ENCODE measurements at regions not wholly inside any gene's neighbourhood (a gene's known extent, or its start where the extent isn't known, plus 50 kb on each side); places are given as distances from the start of the nearest gene placed in this dataset.
"Not testable (repeated sequence)": the region's sequence is repeated elsewhere in the genome, so short reads cannot be mapped to it uniquely, and the experiment has no call there.

DNA sequence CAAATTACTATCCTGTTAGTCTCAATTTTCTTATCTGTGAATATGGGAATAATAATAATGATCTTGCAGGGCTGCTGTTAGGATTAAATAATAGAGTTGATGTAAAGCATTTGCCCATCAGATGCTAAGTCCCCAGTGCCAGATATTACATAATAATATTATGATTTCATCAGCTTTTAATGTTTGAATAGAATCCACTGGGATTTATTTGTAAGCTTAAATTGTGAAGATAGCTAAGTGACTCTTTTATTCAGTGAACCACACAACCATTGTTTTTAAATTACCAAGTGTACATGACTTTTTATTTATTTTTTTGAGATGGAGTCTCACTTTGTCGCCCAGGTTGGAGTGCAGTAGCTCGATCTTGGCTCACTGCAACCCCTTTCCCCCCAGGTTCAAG, 510.3 kb upstream of the DPP6 start:
- DNase-seq = no peak

DNA sequence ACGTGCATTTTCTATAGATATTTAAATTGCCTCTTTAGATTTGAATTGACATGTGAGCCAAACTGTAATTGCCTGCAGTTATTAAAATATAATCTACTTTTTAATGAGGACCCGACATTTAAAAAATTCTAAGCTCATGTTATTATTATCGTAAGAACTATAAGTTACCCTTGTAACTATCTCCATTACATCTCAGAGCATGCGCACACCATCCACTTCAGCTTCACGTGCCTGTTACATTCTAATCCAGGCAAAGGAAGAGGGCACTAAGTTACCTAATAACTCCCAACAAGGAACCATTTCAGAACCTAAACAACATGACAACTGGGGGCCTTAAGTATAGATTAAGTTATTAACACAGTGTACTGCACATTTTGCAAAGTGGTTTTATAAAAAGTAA, 509.0 kb upstream of the DPP6 start:
- DNase-seq = no peak

DNA sequence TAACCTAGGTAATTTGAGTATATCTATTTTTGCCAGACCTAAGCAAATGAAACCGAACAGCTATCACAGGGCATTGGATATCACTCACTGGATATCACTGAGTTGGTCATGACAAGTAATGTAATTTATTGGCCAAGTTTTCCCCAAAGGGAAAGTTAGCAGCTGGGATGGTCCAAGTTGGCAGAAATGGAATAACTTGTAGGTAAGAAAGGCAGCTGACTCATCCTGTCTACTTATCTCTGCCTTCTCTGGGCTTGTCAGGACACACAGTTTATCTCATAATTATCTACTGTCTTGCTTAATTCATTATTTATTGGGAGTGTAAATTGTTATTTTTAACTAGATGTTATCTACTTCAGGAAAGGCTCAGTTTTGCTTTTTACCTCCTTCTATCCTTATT, 502.0 kb upstream of the DPP6 start:
- no peak for DNase-seq

DNA sequence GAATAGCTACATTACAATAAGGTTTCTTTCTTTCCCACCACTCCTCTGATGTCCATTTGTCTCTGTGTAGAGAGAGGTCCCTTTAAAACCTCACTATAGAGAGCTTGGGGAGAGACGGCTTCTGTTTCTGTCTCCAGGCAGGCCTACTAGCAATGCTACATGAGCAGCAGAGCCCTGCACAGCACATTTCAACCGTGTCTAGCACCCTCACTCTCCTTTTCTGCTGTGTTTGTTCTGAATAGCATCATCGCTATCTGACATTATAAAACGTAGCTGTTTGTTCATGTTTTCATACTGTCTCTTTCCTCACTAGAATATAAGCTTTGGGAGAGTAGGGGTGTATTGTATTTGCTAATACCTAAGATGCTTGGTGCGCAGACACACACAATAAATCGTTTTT, 487.8 kb upstream of the DPP6 start:
- DNase-seq = no peak

DNA sequence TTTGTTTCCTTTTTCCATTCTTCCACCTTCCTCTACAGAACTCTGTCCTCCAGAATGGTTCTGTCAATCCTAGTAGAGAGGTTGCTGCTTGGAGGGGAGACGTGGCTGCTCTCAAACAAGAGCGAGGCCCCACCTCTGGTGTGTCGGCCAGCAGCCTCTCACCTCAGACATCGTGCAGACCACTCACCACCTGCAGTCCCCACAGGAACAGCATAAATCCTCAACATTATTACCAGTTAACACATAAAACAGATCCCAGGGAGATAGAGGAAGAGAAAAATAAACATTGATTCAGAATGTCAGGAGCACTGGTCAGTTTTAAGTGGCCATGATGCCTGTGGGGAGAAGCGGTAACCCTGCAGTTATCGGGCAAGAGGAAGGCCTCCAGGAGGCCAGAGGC, 485.9 kb upstream of the DPP6 start:
- no peak for DNase-seq

DNA sequence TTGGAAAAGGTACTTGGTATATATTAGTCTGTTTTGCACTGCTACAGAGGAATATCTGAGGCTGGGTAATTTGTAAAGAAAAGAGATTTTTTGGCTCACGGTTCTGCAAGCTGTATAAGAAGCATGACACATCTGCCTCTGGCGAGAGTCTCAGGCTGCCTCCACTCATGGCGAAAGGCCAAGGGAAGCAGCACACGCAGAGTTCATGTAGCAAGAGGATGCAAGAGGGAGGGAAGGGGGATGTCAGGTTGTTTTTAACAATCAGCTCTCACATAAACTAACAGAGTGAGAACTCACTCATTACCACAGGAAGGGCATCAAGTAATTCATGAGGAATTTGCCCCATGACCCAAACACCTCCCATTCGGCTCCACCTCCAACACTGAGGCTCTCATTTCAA, 484.8 kb upstream of the DPP6 start:
- no peak for DNase-seq

DNA sequence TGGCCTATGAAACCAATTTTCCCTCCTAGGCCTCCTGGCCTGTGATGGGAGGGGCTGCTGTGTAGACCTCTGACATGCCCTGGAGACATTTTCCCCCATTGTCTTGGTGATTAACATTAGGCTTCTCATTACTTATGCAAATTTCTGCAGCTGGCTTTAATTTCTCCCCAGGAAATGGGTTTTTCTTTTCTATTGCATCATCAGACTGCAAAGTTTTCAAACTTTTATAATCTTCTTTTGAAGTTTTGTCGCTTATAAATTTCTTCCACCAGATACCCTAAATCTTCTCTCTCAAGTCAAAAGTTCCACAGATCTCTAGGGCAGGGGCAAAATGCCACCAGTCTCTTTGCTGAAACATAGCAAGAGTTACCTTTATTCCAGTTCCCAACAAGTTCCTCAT, 482.7 kb upstream of the DPP6 start:
- not testable (repeated sequence) for DNase-seq

DNA sequence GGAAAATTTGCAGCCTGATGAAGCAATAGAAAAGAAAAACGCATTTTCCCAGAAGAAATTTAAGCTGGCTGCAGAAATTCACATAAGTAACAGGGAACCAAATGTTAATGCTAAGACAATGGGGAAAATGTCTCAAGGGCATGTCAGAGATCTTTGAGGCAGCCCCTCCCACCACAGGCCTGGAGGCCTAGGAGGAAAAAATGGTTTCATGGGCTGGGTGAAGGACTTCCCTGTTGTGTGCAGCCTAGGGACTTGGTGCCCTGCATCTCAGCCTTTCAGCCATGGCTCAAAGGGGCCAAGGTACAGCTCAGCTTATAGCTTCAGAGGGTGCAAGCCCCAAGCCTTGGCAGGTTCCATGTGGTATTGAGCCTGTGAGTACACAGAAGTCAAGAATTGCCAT, 476.1 kb upstream of the DPP6 start:
- DNase-seq = no peak

DNA sequence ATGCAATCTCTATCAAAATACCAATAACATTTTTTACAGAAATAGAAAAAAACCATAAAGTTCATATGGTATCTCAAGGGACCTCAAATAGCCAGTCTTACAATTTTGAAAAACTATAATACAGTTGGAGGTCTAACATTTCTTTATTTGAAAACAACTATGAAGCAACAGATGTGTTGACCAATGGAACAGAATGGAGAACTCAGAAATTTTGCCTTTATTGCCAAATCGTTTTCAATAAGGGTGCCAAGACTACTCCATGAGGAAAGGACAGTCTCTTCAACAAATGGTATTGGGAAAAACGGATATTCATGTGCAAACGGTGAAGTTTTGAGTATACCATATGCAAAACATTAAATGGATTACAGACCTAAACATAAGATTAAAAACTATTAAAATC, 470.8 kb upstream of the DPP6 start:
- no peak for DNase-seq

DNA sequence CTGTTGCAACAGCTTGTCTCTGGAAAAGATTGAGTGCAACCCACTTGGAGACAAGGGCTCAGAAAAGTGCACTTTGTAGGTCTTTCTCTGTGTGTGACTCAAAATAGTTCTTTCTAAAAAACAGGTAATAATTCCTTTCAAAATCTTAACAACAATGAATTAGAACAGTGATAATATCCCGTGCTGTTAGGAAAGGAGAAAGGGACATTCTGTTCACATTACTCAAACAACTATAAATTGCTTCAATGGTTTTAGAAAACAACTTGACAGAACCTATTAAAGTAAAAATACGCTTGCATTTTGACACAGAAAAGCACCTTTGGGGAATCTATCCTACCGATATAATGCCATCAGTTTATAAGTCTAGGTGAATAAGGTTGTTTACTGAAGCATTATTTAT, 468.1 kb upstream of the DPP6 start:
- no peak for DNase-seq

DNA sequence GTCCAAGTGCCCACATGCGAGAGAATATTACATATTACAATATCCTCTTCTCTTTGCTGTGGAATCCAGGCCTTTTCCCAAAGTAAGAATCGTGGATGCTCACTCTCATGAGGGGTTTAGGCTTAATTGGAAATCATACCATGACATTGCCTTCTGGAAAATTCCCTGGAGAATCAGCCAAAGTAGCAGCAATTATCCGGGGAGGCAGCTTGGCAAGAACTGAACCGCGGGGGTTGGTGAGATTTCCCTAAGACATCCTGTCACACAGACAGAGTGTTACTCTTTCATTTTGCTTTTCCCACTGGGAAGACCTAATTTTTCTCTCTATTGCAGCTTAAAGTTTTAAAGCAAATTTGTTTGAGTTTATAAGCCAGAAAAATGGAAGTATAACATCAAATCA, 463.6 kb upstream of the DPP6 start:
- no peak for DNase-seq

DNA sequence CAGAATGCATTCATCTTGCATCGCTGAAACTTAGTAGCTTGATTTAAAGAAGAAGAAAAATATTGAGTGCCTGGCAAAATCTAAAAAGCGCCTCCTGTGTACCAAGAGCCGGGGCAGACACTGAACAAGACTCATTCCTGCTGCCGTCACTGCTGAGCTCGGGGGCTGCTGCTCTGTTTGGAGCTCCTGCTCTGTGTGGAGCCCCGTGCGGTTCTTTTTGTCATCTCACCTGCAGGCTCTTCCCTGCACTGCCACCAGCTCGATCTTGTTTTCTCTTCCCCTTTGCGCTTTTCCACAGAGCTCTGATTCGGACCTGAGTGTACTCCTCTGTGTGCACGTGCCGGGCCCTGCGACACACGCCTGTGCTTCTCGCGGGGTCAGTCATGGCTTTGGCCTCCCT, 462.1 kb upstream of the DPP6 start:
- no peak for DNase-seq

DNA sequence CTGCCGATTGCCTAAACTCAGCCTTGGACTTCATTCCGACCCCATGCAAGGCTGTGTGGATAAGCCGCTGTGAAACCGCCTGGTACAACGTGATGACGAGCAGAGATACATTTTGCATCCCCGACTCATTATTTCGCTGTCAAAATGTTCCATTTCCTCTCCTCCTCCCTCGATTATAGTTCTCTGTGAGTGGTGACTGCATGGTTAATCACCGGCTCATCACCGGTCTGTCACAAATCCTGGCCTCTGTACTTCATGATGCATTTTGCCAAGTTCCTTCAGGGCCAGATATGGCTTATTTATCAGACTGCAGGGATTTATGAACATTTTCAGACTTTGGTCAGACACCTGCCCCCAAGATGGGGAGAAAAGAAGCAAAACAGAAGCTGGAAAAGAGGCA, 461.6 kb upstream of the DPP6 start:
- no peak for DNase-seq

DNA sequence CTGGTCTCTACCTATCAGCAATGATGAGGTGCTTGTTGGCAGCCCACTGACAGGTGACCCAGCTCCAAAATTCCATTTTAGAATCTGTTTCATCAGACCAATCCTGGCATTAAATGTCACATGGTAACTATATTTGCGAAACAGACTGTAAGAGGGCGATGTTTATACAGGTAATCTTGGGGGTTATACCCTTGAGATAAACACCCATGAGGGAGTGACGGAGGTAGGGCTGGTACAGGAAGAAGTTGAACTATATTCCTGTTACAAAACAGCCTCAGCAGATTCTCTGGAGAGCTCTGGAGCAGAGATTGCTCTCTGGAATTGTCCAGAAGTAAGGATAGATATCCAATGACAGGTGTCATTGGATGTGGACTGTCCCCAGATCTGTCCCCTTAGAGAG, 444.8 kb upstream of the DPP6 start:
- no peak for DNase-seq

DNA sequence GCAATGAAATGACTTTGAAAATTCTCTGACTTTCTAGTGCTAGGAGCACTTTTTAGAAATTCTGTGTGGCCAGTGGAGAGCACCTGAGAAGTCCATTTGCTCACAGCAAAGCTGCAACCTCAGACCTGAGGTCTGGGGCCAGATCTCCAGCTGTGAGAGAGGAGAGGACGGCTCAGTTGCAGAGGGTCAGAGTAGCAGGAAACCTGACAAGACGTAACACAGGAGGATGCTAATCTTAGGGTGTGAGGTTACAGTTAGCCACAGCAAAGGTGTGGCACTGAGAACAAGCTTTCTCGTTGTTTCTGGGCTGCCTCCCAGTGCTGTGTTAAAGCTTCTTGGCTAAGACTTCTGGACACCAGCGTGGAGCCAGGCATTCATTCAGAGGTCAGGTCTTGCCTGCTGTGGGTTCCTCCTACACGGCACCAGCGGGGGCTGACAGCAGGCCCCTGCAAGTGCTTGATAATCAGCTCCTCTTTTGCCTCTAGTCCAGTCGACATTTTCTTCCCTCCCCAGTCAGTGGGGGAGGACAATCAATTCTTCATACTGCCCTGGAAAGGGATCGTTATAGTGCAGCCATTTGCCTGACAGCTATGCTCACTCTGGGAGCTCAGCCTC, 435.4 kb upstream of the DPP6 start:
- DNase-seq = no peak

DNA sequence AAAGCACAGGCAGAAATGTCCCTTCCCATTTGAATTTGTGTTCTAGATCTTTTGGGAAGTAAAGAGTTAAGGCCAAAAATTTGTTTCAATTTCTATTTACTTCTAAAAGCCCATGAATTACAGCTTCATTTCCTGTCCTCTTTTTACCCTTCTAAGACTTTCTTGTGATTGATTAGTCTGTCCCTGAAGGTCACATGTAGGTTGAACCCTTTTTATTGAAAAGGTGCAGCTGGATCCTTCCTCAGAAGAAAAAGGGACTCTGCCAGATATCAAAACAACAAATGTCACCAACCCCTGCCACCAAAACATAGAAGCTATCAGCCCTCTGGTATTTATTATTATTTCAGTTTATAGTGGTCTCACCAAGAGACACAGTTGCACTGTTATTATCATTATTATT, 424.9 kb upstream of the DPP6 start:
- DNase-seq = no peak

DNA sequence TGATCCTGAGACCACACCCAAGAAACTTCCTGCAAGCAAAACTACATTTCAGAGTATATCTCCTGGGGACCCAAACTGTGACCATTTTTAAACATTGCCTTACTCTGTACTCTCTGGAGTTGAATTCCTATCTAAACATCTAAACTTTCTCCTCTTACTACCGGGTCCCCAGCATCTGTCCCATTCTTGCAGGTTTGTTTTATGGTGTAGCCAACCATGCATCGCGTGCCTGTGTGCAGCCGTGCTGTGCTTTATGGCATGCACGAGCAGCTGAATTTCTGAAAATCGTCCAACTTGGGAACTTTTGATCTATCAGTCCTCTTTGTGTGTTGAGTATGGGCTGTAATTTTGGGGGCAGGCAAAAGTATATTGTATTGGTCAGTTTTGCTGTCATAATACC, 423.8 kb upstream of the DPP6 start:
- DNase-seq = no peak

DNA sequence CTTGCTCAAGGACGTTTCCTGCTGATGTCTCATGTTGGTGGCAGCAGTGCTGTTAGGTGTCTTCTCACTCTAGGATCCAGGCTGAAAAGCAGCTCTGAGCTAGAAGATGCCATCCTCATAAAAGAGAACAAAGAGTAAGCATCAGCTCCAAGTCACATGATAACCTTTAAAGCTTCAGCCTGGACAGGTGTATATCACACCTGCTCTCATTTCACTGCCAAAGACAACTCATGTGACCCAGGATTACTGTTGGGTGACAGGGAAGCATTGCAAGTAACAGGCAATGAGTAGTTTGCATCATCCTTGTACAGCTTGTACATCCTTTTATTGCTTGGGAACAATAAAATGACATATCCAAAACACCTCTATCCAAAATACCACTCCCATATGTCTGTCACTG, 423.4 kb upstream of the DPP6 start:
- DNase-seq = no peak

DNA sequence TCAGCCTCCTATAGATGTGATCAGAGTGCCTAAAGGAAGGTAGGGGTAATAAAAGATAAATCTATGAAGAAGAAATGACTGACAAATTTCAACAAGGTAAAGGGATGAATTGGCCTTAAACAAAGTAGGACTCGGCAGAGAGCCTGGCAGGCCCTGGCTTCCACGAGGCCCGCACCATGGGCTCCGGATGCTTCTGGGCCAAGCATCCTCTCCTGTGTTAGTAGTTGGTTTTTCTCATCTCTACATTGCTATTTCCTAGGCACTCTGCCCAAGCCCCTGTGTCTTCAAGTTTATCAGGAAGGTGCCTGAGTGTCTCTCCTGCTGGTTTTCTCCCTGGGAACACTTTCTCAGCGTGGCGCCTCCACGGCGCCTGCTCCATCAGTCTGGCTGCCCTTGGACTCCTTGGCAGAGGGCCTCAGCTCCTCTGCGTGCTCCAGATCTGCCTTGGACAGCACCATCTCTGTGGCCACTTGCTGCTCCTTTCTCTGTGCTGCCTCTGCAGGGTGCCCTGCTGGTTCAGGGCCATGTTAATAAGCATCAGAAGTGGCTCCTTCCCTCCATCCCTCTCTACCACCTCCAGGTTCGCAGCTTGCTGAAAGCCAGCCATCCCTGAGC, 413.3 kb upstream of the DPP6 start:
- DNase-seq = no peak

DNA sequence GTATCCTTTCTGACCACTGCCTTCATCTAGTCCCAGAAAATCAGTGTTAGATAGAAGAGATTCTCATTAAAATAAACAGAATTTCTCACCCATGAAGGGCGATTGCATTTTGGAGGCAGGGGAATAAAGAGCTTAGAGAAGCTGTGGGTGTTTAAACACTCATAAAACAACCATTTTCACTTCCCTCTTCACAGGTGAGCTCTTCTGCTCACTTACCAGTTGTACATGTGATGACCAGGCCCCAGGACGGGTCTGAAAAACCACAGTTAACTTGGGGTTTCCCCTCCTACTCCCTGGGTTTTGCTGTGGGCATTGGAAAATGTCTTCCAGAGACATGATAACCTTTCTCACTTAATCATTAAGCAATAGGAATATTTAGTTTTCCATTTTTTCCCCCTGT, 411.6 kb upstream of the DPP6 start:
- no peak for DNase-seq

DNA sequence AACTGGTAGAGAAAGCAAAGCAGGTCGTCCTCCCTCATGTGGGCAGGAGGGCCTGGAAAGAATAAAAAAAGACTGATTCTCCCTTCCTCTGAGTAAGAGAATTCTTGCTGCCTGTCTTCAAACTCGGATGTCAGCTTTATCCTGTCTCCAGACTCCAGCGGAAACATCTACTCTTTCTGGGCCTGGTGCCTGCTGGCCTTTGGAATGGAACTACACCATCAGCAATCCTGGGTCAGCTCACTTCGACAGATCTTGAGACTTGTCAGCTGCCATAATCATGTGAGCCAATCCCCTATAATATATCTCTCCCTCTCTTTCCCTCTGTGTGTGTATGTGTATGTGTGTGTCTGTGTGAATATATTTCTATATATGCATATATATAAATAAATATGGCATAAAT, 411.0 kb upstream of the DPP6 start:
- DNase-seq = no peak

DNA sequence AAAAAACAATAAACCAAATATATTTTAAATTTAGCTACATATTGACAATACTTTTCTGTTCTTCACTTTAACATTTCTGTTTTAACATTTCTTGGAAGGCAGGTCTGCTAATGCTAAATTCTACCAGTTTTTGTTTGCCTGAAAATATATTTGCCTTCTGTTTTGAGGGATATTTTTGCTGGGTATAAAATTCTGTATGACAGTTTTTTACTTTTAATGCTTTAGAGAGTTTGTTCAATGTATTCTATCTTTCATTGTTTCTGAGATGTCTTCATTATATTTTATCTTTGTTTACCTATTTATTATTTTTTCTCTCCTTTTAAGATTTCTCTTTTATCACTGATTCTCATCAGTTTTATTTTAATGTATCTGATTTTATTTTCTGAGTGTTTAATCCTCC, 409.2 kb upstream of the DPP6 start:
- DNase-seq = no peak

DNA sequence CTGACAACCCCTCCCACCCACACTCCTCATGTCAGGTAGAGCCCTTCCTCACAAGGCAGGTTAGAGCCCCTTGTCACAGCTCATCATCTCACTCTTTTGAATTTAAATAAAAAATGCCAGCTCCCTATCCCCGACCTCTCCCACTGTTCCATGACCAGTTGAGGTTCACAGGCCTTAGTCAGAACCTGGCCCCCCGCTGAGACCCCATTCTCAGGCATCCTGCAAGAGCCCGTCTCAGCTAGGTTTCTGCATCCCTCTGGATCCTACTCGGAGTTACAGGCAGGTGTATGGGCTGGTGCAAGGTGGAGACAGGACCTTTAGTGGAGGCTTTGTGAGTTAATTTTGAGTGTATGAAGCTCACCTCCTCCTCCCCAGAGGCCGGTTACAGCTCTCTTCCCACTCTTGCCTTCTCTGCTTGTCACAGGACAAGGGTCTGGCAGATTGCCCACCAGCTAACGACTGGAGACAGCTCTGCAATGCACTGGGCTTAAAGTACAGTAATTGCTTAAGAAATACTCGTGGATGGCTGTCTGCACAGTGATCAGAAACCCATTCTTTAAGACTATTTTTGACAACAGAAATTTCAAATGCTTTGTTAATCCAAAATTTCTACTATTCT, 394.9 kb upstream of the DPP6 start:
- no peak for DNase-seq

DNA sequence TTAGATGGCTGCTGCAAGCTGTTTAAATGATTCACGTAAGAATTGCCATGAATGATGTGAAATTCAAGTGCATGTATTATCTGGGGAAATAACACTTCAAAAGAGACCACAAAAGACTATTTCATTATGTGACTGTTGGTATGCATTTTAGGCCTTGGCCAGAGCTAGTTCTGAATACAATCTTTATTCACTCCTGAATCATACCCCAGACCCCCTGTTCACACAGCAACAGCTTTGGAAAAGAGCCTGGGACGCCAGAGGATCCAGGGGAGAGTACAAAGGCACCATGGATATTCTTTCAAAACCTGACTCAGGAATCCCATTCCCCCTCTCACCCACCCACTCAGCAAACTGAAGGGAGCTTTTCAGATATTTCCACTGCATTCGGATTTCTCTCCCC, 377.1 kb upstream of the DPP6 start:
- DNase-seq = no peak

DNA sequence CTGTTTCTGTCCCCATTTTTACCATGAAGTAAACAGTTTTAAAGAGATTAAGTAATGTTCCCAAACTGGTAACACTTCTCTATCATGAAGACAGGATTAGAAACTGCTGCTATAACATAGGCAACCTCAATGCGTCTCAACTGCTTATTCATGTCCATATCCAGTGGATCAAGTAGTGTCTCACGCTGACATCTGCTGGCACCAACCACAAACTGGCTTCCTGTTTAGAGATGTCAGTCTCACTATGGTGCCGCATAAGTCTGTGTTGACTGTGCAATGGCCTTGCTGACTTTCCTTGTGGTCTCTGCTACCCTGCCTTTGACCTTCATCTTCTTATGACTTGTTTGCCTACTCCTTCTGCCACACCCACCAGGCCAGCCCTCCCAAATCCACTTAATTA, 369.6 kb upstream of the DPP6 start:
- DNase-seq = no peak

Data from stimulated activated CD4-positive, alpha-beta T cell treated with anti-CD3 and anti-CD28 coated beads, Interleukin-2, amount 100 ng/mL, for 48 hours (primary cell).